ENCODE measurements at regions not wholly inside any gene's neighbourhood (a gene's known extent, or its start where the extent isn't known, plus 50 kb on each side); places are given as distances from the start of the nearest gene placed in this dataset.
A peak's percentile ranks its signal among the peaks of the same experiment; 100 is the strongest.

- TF ChIP-seq E2F4 (IDR thresholded peaks at IDR 0.05; ENCODE audit: low read depth, low read length): no peak
- no peak for TF ChIP-seq GATAD2B (conservative IDR thresholded peaks at IDR 0.05; ENCODE audit: low read depth)
- TF ChIP-seq CREB1 (IDR thresholded peaks at IDR 0.05; ENCODE audit: low read depth): no peak
- no peak for TF ChIP-seq BMI1 (IDR thresholded peaks at IDR 0.05; ENCODE audit: borderline replicate concordance)
Observed at GRCh38 chr1:29700491-29700890, 464.2 kb downstream of the PTPRU start (continued).

- CTCF ChIA-PET: no interaction called here
- SMC1A ChIA-PET (ENCODE audit: uncharacterized antibody, unreplicated experiment): no interaction called here
- POLR2A ChIA-PET: no interaction called here
- peaks cover 4% of the 10 kb centered on the region; the same call in 1 of the 2 replicates for H3K4me1 ChIP-seq (ENCODE audit: control insufficient read depth, insufficient read depth, low read length)
- H3K79me2 ChIP-seq (ENCODE audit: control insufficient read depth, insufficient read depth, low read length): no peaks in the 10 kb centered on the region
- H4K20me1 ChIP-seq (ENCODE audit: control insufficient read depth, insufficient read depth): no peaks in the 10 kb centered on the region
- RAD21 ChIA-PET (ENCODE audit: unreplicated experiment): no interaction called here
- H3K36me3 ChIP-seq (ENCODE audit: control insufficient read depth in 2 of 2, insufficient read depth in 2 of 2, low read length in 1 of 2): no peaks in the 10 kb centered on the region
- no peak for TF ChIP-seq BHLHE40 (IDR thresholded peaks at IDR 0.05; ENCODE audit: borderline replicate concordance in 1 of 2, low read depth in 2 of 2, low read length in 1 of 2)
- no peak overlapping the region for H3K9ac ChIP-seq (ENCODE audit: control insufficient read depth, insufficient read depth, low read length)
- intact Hi-C loops (cut with micrococcal nuclease; ENCODE audit: unreplicated experiment): no loop called here
- DNase-seq (ENCODE audit: low read depth, low spot score) (no peak), FAIRE-seq (no peak), ATAC-seq (no peak)
- H3K9me3 ChIP-seq (replicated peaks; ENCODE audit: control insufficient read depth, insufficient read depth, low read length): no peaks in the 10 kb centered on the region
- H3K27ac ChIP-seq (ENCODE audit: control insufficient read depth, insufficient read depth): no peak overlapping the region
- no peak overlapping the region for H3K4me3 ChIP-seq
- in situ Hi-C loops (cut with MboI): no loop called here
- 17% methylated on average over 12 of the region's 12 CpGs for WGBS (ENCODE audit: insufficient coverage, insufficient replicate concordance, low lambda C conversion rate, missing lambda C conversion rate)
- H3K4me2 ChIP-seq (ENCODE audit: control insufficient read depth, insufficient read depth): no peak overlapping the region
- H3K27me3 ChIP-seq (replicated peaks in 1 of 2; ENCODE audit: control insufficient read depth in 2 of 2, insufficient read depth in 2 of 2, low read length in 1 of 2): peaks cover 0 to 1% of the 10 kb centered on the region in 2 experiments; a peak in 2 of 4 replicates
- no peak overlapping the region for H2AFZ ChIP-seq (ENCODE audit: control insufficient read depth, low read depth, low read length)
- no TSS peak for BruUV-seq (replicated peaks)
Observed at GRCh38 chr1:29698626-29699025, 462.3 kb downstream of the PTPRU start.

GRCh38 chr1:29698033-29698432, 461.7 kb downstream of the PTPRU start:
- ChIA-PET SMC1A (ENCODE audit: uncharacterized antibody, unreplicated experiment) (no interaction called here), RAD21 (ENCODE audit: unreplicated experiment) (no interaction called here), CTCF (no interaction called here), POLR2A (no interaction called here)
- in situ Hi-C loops (cut with MboI) (no loop called here), intact Hi-C loops (cut with micrococcal nuclease; ENCODE audit: unreplicated experiment) (no loop called here)
- no peak for TF ChIP-seq ZNF622 (IDR thresholded peaks at IDR 0.05)
- peak; percentile 10 to 31 (median 28); a peak in 4 of 6 replicates for TF ChIP-seq CTCF (IDR thresholded peaks at IDR 0.05 in 2 of 3, conservative IDR thresholded peaks at IDR 0.05 in 1 of 3; ENCODE audit: control insufficient read depth in 2 of 3, extremely low read depth in 1 of 3, insufficient read depth in 1 of 3, low read depth in 3 of 3, low read length in 3 of 3)
- TF ChIP-seq RAD21 (IDR thresholded peaks at IDR 0.05; ENCODE audit: insufficient read depth, low read depth, low read length): peak; percentile 57
- Histone ChIP-seq H2AFZ (ENCODE audit: control insufficient read depth, low read depth, low read length) (no peak overlapping the region), H3K9ac (ENCODE audit: control insufficient read depth, insufficient read depth, low read length) (no peak overlapping the region), H4K20me1 (ENCODE audit: control insufficient read depth, insufficient read depth) (no peaks in the 10 kb centered on the region), H3K9me3 (replicated peaks; ENCODE audit: control insufficient read depth, insufficient read depth, low read length) (no peaks in the 10 kb centered on the region), H3K27ac (ENCODE audit: control insufficient read depth, insufficient read depth) (no peak overlapping the region), H3K4me3 (no peak overlapping the region), H3K36me3 (ENCODE audit: control insufficient read depth in 2 of 2, insufficient read depth in 2 of 2, low read length in 1 of 2) (no peaks in the 10 kb centered on the region), H3K4me2 (ENCODE audit: control insufficient read depth, insufficient read depth) (no peak overlapping the region), H3K27me3 (replicated peaks in 1 of 2; ENCODE audit: control insufficient read depth in 2 of 2, insufficient read depth in 2 of 2, low read length in 1 of 2) (peaks cover 0 to 1% of the 10 kb centered on the region in 2 experiments; a peak in 2 of 4 replicates), H3K79me2 (ENCODE audit: control insufficient read depth, insufficient read depth, low read length) (no peaks in the 10 kb centered on the region), H3K4me1 (ENCODE audit: control insufficient read depth, insufficient read depth, low read length) (peaks cover 4% of the 10 kb centered on the region; the same call in 1 of the 2 replicates)
- DNase-seq (ENCODE audit: low read depth, low spot score) (no peak), FAIRE-seq (no peak), ATAC-seq (peak; percentile 41; the same call in 1 of the 3 replicates)
- 2% methylated on average over 7 of the region's 7 CpGs for WGBS (ENCODE audit: insufficient coverage, insufficient replicate concordance, low lambda C conversion rate, missing lambda C conversion rate)
- no TSS peak for BruUV-seq (replicated peaks)
